GM18526 (cell line): ENCODE measurements at regions not wholly inside any gene's neighbourhood (a gene's known extent, or its start where the extent isn't known, plus 50 kb on each side); places are given as distances from the start of the nearest gene placed in this dataset.

Experiments
- POLR2A ChIP-seq: IDR thresholded peaks from 3 replicates; pipeline ENCODE4 v1.6.1; 2011; ENCODE audit not compliant: insufficient read length; ENCODE audit errors: extremely low read depth

GRCh38 chr5:123817267-123817666 is 305.3 kb downstream of the CSNK1G3 start:
- TF ChIP-seq POLR2A = no peak

- TF ChIP-seq POLR2A = no peak
Observed at GRCh38 chr5:123814801-123815470, 303.0 kb downstream of the CSNK1G3 start.

- no peak for TF ChIP-seq POLR2A
Observed at GRCh38 chr5:123813937-123814624, 302.1 kb downstream of the CSNK1G3 start.

GRCh38 chr5:123813264-123813663 is 301.3 kb downstream of the CSNK1G3 start:
- no peak for TF ChIP-seq POLR2A

- no peak for TF ChIP-seq POLR2A
Observed at GRCh38 chr5:123811831-123812230, 299.9 kb downstream of the CSNK1G3 start.

- TF ChIP-seq POLR2A = no peak
Observed at GRCh38 chr5:123810746-123811340, 298.9 kb downstream of the CSNK1G3 start.

- no peak for TF ChIP-seq POLR2A
Observed at GRCh38 chr5:123810253-123810652, 298.3 kb downstream of the CSNK1G3 start.

GRCh38 chr5:123809594-123810221 is 297.7 kb downstream of the CSNK1G3 start:
- no peak for TF ChIP-seq POLR2A

- no peak for TF ChIP-seq POLR2A
Observed at GRCh38 chr5:123808461-123809380, 296.7 kb downstream of the CSNK1G3 start.

- no peak for TF ChIP-seq POLR2A
Observed at GRCh38 chr5:123807177-123807945, 295.4 kb downstream of the CSNK1G3 start.

- TF ChIP-seq POLR2A = no peak
Observed at GRCh38 chr5:123806644-123807043, 294.7 kb downstream of the CSNK1G3 start.

GRCh38 chr5:123805300-123805699 is 293.3 kb downstream of the CSNK1G3 start:
- no peak for TF ChIP-seq POLR2A

GRCh38 chr5:123803359-123803758 is 291.4 kb downstream of the CSNK1G3 start:
- no peak for TF ChIP-seq POLR2A

GRCh38 chr5:123802298-123802951 is 290.4 kb downstream of the CSNK1G3 start:
- no peak for TF ChIP-seq POLR2A
